VCaP (cell line): ENCODE measurements at regions not wholly inside any gene's neighbourhood (a gene's known extent, or its start where the extent isn't known, plus 50 kb on each side); places are given as distances from the start of the nearest gene placed in this dataset.

Experiments used
- H3K27ac ChIP-seq: fragments of 450-650 bp; 2 replicates; pipeline ENCODE4 v1.5.1; 2017
- TF ChIP-seq, protein P1 (sequence below): fragments of 450-650 bp; conservative IDR thresholded peaks from 2 replicates; pipeline ENCODE4 v1.5.1; 2017; ENCODE audit warnings: mild to moderate bottlenecking, moderate library complexity

DNA sequence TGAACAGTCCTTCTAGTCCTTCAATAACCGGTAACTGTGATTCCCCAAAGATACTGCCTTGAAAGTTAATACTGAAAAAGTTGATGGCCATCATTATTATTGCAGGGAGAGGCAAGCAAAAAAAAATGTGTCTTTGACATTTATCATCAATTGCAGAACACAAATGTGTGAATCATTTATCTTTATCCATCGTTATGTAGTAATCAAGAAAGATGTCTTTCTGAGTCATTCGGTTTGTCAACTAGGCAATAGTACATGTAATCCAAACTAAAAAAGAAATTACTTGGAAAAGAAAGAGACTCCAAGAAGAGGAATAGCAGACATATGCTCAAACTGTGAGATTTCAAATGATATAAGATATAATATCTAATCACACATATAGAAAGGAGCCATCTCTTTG is 473.0 kb downstream of the CETN3 start:
- TF ChIP-seq, protein P1, sequence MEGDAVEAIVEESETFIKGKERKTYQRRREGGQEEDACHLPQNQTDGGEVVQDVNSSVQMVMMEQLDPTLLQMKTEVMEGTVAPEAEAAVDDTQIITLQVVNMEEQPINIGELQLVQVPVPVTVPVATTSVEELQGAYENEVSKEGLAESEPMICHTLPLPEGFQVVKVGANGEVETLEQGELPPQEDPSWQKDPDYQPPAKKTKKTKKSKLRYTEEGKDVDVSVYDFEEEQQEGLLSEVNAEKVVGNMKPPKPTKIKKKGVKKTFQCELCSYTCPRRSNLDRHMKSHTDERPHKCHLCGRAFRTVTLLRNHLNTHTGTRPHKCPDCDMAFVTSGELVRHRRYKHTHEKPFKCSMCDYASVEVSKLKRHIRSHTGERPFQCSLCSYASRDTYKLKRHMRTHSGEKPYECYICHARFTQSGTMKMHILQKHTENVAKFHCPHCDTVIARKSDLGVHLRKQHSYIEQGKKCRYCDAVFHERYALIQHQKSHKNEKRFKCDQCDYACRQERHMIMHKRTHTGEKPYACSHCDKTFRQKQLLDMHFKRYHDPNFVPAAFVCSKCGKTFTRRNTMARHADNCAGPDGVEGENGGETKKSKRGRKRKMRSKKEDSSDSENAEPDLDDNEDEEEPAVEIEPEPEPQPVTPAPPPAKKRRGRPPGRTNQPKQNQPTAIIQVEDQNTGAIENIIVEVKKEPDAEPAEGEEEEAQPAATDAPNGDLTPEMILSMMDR, result no peak

DNA sequence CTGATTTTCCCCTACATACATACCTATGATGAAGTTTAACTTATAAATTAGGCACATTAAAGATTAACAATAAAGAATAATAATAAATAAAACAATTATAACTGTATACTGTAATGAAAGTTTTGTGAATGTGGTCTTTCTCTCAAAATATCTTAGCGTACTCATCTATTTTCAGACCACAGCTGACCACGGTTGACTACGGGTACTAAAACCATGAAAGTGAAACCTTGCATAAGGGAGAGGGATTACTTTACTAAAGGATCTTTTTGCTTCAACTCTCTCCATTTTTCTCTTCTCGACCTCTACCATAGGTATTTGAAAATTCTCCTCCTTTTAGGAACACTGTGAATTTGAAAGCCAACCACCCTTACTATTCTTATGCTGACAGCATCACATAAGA is 475.5 kb downstream of the CETN3 start:
- H3K27ac ChIP-seq, result no peak overlapping the region

More for the DNA sequence above, 473.0 kb downstream of the CETN3 start:
- no peak overlapping the region for H3K27ac ChIP-seq

DNA sequence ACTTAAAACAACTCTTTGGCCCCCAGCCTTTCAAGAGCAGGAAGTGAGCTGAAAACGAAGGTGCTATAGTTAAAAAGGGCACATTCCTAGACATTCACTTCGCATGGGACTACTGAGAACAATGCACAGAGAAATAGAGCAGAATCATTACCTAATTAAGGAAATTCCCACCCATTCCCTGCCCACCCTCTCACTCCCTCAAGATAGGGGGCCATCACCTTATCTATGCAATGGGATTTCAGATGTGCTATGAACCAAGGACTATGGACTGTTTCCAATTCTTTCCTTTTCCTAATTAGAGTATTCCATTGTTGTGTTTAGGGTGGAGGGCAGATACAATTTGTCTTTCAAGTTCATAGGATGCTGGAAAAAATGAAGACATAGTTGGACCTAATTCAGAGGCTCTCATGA is 476.8 kb downstream of the CETN3 start:
- no peak overlapping the region for H3K27ac ChIP-seq
- TF ChIP-seq, protein P1, result no peak

More for the DNA sequence above, 475.5 kb downstream of the CETN3 start:
- TF ChIP-seq, protein P1, result no peak

DNA sequence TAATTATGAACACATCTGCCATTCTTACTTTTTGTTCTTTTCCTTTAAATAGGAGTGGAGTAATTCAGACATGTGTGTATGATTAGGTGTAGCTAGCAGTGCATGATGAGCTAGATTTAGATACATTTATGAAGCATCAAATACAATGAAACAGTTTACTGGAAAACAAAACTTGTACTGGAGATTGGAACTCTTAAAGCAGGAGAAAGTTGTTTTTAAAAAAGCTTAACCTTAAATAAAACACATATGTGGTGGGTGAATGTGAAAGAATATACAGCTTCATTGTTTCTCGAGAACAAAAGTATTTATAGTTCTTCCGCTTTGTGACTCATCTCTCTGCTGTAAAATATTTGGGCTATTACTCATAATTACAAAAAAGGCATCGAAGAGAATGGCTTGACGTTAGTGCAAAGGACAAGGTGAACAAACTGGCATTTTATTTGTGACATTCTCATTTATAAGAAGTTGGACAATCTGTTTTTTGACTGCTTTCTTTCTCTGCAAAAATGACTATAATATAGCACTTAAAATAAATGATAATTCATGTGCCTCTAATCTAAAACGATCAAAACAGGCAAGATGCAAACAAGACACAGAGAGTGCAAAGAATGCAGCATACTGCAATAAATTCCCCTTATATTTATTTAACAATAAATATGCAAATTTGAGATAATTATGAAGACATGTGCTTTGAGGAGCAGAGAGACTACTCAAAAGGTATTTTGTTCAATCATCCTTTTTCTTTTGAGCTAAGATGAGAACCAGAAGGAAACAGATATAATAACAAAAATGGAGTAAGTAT is 478.8 kb downstream of the CETN3 start:
- TF ChIP-seq, protein P1, result no peak
- no peak overlapping the region for H3K27ac ChIP-seq

DNA sequence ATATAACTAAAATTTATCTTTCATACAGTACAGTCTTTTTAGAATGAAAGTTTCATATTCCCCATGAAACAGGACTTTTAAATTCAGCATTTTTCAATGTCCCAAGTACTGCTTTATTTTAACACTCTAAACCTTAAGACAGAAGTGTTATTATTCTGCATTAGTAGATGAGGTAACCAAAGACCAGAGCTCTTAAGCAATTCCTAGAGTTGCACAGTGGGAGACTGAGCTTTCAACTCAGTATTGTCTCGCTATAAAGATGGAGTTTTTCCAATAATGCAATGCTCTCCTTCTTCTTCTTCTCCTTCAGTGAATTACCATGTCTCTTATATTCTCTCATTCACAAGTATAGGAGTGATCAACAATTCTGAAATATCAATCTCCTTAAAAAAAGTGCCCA is 479.7 kb downstream of the CETN3 start:
- TF ChIP-seq, protein P1, result no peak
- no peak overlapping the region for H3K27ac ChIP-seq

DNA sequence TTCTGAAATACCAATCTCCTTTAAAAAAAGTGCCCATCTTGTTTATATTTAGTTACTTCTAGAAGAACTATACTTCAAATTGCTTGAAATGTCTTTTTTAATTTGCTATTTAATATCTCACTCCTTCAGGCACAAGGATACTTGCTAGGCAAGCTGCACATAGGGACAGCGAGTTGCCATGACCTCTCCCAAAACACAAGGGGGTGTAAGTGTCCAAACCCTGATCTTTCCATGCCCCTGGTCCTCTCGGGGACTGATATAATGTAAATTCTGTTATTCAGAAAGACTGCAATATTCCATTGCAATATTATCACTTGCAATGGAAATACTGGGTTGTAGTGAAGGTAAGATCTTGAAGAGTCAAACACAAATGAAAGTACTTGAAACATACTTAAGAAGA is 480.4 kb downstream of the CETN3 start:
- H3K27ac ChIP-seq, result no peak overlapping the region
- TF ChIP-seq, protein P1, result no peak

DNA sequence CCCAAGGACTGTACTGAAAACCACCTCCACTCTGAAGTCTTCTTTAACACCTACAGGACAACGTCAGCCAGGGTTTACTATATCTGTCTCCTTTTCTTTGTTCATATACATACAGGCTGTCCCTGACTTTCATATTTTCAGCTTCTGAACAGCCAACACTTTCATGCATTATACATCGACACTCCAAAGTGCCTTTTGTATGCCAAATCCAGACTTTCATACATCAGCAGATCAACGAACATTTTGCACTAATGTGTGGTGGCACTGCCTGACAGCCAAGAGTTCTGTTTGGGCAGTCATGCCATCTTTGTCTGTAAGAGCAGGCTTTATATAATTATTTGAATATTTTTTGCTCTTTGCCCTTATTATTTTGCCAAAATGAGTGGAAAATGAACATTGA is 487.4 kb downstream of the CETN3 start:
- TF ChIP-seq, protein P1, result no peak
- H3K27ac ChIP-seq, result no peak overlapping the region
